Inferior parietal cortex (tissue), 1 donor: ENCODE measurements at regions not wholly inside any gene's neighbourhood (a gene's known extent, or its start where the extent isn't known, plus 50 kb on each side); places are given as distances from the start of the nearest gene placed in this dataset.
"Not testable (repeated sequence)": the region's sequence is repeated elsewhere in the genome, so short reads cannot be mapped to it uniquely, and the experiment has no call there.

Experiments
- DNase-seq: peaks from one replicate; pipeline ENCODE4 v3.0.0-alpha.2; 2016; ENCODE audit errors: extremely low spot score

DNA sequence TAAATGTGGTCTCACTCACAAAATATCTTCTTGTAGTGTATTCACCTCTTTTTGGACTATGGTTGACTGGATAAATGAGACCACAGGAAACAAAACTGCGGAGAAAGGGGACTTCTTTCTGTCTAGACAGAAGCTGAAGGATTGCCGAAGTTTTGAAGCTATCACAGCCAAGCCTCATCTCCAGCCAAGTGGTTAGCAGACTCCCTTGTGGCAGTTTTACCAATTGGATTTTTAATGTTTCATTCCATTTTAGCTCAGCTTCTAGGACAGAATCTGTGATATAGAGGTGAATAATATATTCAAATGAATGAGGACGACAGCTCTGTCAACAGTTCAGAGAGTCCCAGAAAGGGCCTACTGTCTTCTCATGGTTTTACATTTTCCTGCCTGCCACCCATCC, 215.7 kb upstream of the ZNF608 start:
- no peak for DNase-seq

DNA sequence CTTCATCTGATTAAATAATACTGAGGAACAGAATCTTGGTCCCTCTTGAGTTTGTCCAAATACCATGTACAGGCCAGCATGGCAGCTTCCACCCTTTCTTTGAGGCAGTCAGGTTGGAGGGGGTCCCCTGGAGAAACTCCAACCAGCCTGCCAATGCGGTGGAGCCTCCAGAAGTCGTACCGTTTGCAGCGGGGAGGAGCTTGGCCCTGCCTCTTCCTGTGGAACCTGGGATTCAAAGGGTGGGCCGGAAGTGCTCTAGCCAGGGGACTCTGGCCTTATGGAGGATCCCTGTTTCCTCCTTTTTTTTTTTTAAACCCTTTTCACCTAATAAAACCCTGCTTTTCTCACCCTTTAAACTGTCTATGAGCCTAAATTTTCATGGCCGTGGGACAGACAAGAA, 216.3 kb upstream of the ZNF608 start:
- DNase-seq: no peak

DNA sequence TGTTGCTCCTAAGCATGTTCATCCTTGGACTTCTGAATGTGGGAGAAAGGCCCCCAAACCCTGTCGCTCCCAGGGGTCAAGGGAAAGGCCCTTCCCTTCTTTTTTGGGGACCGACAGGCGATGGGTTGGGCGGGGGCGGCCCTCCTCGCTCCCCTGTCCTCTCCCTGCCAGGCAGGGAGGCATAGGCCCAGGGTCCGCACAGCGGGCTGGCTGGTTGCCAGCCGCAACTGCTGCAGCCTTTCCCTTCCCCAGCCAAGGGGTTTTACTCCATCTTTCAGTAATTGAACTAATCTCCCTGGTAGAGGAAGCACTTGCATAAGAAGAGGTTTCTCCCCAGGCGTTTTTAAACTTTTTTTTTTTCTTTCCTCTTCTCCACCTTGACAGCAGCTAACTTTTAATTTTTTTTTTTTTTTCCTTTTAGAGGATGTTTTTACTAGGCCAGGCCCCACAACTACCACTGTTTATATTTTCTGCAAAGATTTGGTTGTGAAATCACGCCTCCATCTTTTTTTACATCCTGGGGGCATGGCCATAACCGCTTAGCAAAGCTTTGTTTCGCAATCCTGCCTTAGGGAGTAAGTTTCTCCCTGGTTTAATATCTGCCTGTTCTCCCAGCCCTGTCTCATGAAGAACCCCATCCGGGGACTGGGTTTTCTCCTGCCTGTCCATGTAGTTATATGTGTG, 216.9 kb upstream of the ZNF608 start:
- DNase-seq: no peak

DNA sequence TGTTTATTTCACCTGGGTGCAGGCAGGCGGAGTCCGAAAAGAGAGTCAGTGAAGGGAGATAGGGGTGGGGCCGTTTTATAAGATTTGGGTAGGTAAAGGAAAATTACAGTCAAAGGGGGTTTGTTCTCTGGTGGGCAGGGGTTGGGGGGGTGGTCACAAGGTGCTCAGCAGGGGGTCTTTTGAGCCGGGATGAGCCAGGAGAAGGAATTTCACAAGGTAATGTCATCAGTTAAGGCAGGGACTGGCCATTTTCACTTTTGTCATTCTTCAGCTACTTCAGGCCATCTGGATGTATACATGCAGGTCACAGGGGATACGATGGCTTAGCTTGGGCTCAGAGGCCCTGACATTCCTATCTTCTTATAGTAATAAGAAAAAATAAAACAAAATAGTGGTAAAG, 220.3 kb upstream of the ZNF608 start:
- not testable (repeated sequence) for DNase-seq

DNA sequence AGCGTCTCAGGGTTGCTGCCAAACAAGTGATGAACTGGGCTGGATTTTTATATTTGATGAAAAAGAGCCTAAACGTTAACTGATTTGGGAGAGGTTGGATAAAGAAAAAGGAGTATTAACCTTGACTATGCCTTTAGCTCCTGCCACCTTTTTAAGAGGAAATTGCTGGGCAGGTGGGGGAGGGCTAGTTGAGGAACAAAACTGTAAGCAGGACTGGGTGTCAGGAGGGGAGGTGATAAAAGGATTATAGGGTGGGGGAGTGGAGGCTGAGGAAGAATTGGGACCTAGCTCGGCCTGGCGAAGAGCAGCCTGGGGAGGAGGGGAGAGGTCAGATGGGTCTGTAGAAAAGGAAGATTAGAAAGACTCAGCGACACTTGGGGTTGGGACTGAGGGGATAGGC, 223.9 kb upstream of the ZNF608 start:
- DNase-seq: not testable (repeated sequence)

DNA sequence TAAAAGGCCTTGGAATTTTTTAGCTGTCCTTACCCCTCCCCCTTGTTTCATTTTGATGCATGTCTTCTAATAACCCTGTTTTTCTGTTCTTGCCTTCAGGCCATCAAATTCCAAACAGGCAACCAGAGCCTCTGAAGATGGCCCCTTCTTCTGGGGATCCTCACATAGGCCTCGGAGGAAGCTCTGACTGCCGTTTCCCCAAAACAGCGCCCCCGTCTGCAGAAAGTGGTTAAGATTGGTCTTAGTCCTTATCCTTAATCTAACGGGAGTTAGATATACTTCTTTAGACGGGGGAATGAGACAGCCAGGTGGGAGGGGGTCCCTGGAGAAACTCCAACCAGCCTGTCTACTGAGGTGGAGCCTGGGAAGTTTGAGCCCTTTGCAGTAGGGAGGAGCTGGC, 226.3 kb upstream of the ZNF608 start:
- no peak for DNase-seq

DNA sequence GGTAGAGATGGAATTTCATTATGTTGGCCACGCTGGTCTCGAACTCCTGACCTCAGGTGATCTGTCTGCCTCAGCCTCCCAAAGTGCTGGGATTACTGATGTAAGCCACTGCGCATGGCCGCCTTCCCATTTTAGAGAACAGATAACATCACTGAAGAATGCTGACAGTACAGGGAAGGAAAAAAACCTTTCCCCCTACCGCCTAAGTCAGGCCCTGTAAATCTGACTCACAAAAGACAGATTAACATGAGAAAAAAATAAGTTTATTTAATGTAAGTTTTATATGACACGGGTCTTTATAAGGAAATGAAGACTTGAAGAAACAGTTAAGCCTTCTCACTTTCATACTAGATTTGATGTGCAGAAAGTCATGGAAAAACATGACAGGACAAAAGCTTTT, 227.2 kb upstream of the ZNF608 start:
- no peak for DNase-seq

DNA sequence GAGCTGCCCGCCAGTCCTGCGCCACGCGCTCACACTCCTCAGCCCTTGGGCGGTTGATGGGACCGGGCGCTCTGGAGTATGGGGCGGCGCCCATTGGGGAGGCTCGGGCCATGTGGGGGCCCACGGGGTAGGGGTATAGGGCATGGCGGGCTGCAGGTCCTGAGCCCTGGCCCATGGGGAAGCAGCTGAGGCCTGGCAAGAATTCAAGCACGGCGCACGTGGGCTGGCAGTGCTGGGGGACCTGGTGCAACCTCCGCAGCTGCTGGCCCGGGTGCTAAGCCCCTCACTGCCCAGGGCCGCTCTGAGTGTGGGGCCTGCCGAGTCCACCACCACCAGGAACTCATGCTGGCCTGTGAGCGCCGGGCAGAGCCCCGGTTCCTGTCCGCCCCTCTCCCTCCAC, 229.6 kb upstream of the ZNF608 start:
- no peak for DNase-seq

DNA sequence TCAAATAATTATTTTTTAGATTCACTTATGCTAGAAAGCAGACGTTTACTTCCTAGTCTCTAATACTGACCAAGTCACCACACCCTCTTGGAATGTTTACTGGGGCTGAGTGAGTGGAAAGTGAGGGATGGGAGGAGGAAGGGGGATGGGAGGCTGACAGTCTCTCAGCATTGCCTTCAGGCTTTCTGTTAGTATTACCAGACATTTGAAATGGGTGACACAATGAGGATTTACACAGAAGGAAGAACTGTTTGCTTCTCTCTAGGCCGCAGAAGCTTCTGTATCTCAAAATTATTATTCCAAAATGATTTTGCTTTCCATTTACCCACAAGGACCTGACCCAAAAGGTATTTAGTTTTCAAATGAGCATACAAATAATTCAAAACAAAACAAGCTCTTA, 232.8 kb upstream of the ZNF608 start:
- DNase-seq: no peak

DNA sequence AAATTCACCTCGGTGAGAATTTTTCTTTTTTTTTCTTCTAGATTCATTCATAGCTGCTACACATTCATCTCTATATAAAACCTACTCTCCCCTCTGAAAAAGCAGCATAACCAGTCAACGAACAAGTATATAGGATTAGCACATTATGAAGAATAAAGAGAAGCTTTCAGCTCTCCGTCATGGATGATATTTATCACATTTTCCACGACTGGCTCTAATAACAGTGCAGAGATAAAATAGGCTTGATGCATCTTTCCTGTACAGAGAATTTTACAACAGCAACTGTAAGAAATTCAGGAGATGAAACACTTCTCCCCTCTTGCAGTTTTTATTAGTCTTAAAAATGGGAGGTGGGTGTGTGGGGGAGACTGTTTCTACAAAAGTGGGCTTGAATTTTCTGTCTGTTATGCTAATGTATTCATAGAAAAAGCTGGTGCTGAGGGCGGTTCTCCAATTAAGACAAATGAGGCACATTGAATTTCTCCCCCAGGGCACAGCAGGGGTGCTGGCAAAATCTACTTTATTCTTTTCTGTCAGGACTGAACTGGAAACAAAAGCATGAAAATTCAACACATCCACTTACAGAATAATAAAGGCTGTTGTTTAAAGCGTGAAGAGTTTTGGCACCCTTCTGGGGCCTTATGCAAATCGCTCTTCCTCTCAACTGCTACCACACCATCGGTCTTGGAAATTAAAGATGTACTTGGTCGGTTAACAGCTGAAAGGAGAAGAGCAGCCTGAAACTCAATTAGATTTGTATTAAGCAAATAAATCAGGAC, 233.9 kb upstream of the ZNF608 start:
- DNase-seq: peak; percentile 75

DNA sequence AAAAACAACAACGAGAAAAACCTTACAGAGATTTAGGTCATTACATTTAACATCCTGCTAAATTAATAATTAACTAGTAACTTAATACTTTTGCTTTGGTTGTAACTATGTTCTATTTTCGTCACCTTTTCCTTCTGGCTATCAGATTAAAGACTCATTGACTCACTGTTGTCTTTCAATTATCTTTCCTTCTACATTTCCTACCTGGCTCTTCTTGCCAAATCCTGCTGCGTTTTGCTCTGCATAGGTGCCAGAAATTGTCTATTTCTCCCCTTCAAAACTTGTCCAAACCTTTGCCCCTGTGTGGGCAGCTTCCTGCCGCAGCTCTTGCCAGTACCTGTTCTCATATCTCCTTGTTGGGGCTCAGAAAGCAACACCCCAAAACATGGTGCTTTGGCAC, 235.5 kb upstream of the ZNF608 start:
- DNase-seq: no peak

DNA sequence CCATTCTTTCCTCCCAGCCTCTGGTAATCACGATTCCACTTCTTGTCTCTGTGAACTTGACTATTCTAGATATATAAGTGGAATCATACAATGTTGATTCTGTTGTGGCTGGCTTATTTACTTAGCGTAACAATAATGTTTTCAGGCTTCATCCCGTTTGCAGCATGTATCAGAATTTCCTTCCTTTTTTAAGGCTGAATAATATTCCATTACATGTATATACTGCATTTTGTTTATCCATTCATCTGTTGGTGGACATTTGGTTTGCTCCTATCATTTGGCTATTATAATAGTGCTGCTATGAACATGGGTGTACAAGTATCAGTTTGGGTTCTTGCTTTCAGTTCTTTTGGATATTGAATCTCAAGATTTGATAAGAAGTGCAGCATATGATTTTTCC, 239.7 kb upstream of the ZNF608 start:
- no peak for DNase-seq

DNA sequence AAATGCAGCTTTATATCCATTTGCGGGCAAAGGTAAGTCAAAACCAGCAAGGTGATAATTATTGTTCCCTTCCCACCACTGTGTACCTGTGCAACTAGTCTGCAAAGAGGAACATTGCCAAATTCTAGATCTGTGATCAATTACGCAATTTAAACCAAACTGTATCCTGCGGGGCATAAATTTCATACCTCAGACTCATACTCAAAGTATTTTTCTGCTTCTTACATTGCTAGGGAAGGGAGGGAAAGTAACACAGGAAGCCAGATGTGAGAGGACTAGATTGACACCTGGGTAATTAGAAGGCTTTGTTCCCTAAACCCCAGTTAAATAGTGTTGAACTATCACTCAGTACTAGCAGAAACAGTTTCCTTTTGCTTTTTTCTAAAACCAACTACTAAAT, 240.2 kb upstream of the ZNF608 start:
- no peak for DNase-seq

DNA sequence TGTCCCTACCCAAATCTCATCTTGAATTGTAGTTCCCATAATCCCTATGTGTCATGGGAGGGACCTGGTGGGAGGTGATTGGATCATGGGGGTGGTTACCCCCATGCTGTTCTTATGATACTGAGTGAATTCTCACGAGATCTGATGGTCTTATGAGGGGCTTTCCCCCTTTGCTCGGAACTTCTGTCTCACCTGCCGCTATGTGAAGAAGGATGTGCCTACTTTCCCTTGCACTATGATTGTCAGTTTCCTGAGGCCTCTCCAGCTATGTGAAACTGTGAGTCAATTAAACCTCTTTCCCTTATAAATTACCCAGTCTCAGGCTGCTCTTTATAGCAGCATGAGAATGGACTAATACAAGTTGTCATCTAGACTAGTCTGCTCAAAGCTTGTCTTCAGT, 241.3 kb upstream of the ZNF608 start:
- DNase-seq: not testable (repeated sequence)

DNA sequence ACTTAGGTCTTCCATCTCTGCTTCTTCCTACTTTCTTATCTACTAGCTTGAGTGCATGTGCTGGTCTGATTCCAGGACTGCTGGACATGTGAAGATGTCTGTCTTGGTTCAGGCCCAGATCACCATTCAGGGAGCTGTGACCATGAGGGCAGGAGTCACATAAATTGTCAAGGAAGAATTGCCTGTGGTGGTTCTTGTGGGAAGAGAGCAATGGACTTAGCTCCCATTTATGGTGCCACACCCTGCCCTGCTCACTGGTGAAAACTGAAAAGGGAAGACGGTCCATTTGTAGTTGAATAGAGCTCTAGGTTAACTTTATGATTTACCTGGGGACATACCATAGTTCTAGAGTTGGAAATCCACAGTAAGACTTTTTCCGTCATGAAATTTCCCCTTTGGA, 244.3 kb upstream of the ZNF608 start:
- no peak for DNase-seq

DNA sequence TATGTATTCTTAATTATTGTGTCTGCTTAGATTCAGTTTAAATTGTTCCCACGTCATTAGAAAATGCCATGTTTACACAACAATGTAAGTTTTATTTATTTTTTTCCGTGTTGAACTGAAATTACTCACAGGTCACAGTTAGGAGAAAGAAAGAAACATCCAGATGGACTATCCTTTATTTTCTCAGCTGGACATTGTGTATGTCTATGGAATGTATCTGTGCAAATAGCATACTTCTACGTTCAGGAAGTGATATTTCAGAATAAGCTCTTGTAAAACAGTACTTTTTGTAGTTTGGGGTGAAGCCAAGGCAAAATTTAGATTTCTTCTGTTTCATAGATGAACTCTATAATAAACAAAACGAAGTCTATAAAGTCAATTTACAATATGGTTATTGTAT, 249.0 kb upstream of the ZNF608 start:
- no peak for DNase-seq

DNA sequence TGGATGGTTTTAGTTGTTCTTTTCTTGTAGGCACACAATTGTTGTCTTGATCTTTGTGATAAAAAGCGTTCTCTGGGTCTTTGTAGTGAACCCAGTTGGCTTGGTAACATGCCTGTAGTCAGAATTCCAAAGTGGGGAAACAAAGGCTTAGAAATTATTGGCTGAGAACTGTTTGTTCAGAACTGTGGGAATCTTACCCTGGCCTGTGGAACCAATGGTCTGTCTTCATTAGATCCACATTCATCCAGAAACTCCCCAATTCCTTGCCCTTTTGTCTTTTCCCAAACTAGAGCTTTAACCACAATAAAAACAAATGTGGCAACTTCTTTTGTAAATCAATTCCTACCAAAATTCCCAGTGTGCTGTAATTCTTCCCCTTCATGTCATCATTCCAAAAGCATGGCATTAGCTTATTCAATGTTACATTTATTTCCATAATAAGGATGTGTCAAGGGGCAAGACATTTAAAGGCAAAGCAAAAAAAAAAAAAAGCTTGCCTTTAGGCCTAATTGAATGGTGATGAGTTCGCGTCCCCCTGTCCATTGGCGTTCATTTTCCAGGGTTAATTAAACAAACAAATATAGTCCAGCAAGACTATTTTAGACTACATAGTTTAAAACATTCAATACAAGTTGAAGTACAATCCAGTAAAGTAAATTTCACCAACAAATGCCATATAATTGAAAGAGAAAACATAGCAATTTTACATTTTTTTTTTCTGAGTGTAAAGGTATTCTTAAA, 249.8 kb upstream of the ZNF608 start:
- DNase-seq: no peak

DNA sequence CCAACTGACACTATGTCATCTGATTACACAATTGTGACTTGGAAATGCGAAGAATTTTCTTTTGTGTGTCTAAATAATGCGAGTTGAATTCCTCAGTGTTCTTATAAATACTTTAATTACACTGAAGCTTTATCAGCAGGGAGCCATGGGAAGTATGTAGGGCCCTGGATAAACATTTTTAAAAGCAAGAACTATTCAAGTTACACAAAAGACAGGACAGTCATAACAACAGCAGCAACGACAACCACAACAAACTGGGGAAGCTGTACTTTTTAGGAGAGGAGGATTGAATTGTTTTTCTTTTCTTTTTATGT, 250.3 kb upstream of the ZNF608 start:
- DNase-seq: no peak

DNA sequence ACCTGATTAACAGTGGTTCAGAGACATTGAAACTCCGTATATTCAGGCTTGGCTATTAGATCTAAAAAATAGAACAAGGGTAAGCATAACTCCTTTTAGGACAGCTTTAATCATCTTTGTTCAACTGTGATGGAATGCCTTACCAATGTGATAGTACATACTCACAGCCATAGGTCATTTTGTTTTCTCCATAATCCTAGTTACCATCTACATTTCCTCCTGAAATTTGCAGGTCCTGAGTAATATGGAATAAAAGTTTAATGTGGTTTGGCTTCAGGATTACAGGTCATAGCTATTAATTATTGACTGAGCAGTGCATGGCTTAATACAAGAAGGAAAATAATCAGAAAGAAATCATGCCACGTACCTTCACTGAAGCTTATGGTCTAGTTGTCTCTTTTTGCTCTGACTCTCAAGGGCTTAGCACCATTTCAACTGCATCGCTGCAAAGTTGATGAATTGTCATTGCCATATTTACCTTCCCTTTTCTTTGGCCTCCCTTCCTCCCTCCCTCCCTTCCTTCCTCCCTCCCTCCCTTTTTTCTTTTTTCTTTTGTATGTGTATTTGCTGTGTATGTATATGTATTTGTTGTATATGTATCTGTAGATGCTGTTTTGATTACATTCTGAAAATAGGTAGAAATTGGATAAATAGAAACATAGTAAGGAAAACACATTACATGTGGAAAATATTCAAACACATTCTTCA, 250.9 kb upstream of the ZNF608 start:
- no peak for DNase-seq

DNA sequence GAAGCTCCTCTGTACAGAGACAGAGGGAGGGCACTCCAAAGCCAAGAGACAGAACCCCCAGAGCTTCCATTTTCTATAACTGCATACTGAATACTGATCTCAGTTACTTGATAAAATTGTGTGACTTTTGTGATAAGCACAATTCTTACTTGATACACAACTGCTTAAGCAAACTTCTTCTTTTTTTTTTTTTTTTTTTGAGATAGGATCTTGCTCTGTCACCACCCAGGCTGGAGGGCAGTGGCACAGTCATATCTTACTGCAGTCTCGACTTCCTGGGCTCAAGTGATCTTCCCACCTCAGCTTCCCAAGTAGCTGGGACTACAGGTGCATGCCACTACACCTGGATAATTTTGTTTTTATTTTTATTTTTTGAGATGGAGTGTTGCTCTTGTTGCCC, 252.1 kb upstream of the ZNF608 start:
- DNase-seq: no peak

DNA sequence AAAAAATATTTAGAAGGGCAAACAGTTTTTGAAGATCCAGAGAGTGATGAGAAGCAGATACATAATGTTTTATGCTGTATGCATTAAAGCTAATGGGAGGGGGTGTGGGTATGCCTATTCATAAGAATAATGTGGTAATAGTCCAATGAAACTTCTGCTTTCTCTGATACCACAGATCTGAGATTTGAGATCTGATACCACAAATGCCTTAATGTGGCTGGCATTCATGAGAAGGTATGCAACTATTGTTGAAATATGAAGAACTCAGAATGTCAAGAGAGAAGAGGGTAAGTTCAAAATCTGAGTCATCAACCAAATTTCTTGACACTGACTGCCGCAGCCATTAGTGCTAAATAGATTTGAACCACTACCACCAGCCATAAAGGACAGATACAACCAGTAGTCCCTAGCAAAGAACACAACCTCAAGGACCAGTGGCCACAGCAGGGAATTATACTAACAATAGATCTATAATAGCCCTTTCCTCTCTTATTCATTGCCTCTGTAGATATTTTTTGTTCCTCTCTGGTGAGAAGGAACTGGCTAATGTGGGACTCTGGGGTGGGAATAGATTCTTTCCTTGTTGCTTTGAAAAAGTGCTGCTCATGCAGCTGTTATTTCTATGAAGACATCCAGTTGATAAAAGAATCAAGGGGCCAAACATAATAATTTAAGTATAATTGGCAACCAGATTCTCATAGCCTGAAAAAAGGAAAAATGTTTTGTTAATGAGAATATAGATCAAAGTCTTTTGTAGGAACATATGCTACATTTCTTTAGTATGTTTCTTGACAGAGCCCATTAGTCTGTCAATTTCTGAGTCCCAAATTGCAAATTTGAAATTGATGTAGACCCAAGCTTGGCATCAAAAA, 256.5 kb upstream of the ZNF608 start:
- DNase-seq: no peak

DNA sequence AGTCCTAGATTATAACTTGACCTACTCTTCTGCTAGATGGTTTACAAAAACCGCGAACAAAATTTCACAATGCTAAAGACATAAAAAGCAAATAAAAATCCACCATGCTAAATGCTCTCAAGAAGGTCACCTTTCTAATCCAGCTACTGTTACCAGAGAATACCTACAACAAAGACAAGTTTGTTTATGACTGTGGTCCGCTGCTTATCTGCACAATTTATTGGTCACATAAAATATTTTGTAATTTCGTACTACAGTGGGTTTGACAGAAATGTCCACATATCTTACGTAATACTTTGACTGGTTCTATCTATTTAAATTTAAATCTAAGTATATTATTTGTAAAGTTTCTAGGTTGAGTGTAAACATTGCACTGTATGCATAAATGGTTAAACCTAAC, 257.6 kb upstream of the ZNF608 start:
- no peak for DNase-seq
